Keratinocyte (primary cell): ENCODE measurements at regions not wholly inside any gene's neighbourhood (a gene's known extent, or its start where the extent isn't known, plus 50 kb on each side); places are given as distances from the start of the nearest gene placed in this dataset.

Source experiments
- EZH2 ChIP-seq: IDR thresholded peaks from one replicate; pipeline ENCODE4 v1.6.1; 2012; ENCODE audit warnings: inconsistent platforms, mild to moderate bottlenecking, low read length, moderate library complexity
- TF ChIP-seq, protein P1 (sequence below), 3 experiments: IDR thresholded peaks in 1 of 3; conservative IDR thresholded peaks in 1 of 3; optimal IDR thresholded peaks in 1 of 3; 2 replicates in 2 of 3; 3 replicates in 1 of 3; pipeline versions ENCODE3 to v1.5.1; 2011; ENCODE audit warnings: low read length in 3 of 3, mild to moderate bottlenecking in 3 of 3, moderate library complexity in 2 of 3, control low read depth in 1 of 3, inconsistent platforms in 1 of 3; ENCODE audit not compliant: insufficient read depth in 2 of 3; ENCODE audit errors: extremely low read depth in 1 of 3

- TF ChIP-seq, protein P1, sequence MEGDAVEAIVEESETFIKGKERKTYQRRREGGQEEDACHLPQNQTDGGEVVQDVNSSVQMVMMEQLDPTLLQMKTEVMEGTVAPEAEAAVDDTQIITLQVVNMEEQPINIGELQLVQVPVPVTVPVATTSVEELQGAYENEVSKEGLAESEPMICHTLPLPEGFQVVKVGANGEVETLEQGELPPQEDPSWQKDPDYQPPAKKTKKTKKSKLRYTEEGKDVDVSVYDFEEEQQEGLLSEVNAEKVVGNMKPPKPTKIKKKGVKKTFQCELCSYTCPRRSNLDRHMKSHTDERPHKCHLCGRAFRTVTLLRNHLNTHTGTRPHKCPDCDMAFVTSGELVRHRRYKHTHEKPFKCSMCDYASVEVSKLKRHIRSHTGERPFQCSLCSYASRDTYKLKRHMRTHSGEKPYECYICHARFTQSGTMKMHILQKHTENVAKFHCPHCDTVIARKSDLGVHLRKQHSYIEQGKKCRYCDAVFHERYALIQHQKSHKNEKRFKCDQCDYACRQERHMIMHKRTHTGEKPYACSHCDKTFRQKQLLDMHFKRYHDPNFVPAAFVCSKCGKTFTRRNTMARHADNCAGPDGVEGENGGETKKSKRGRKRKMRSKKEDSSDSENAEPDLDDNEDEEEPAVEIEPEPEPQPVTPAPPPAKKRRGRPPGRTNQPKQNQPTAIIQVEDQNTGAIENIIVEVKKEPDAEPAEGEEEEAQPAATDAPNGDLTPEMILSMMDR (optimal IDR thresholded peaks at IDR 0.05 in 1 of 3, IDR thresholded peaks at IDR 0.05 in 1 of 3, conservative IDR thresholded peaks at IDR 0.05 in 1 of 3; ENCODE audit: extremely low read depth in 1 of 3, insufficient read depth in 2 of 3, low read length in 3 of 3): no peak
- no peak for TF ChIP-seq EZH2
Observed at GRCh38 chr4:181431661-181432060, 811.5 kb upstream of the TENM3 start.
